Astrocyte of the spinal cord (primary cell): ENCODE measurements at regions not wholly inside any gene's neighbourhood (a gene's known extent, or its start where the extent isn't known, plus 50 kb on each side); places are given as distances from the start of the nearest gene placed in this dataset.

Experiments
- DNase-seq: peaks from one replicate; pipeline ENCODE4 v3.0.0; 2011; ENCODE audit warnings: low read depth, low spot score
- H3K4me3 ChIP-seq: 2 replicates; pipeline ENCODE4 v1.5.1; 2011; ENCODE audit warnings: low read depth, mild to moderate bottlenecking, low read length, moderate library complexity
- CTCF ChIP-seq: IDR thresholded peaks from 2 replicates; pipeline ENCODE4 v1.5.1; 2012; ENCODE audit warnings: low read depth, mild to moderate bottlenecking, low read length, inconsistent platforms
- in situ Hi-C: cut with HindIII; loops from 2 replicates; pipeline ENCODE4 v1.10.0; 2017; ENCODE audit warnings: low sequenced_read_pairs

GRCh38 chr2:107697385-107697784 is 129.3 kb upstream of the RGPD4 start:
- no peak for DNase-seq
- in situ Hi-C loops, result no loop called here
- no peak overlapping the region for H3K4me3 ChIP-seq
- TF ChIP-seq CTCF, result no peak

- in situ Hi-C loops, result no loop called here
- no peak for TF ChIP-seq CTCF
- DNase-seq, result peak; percentile 55
- H3K4me3 ChIP-seq, result no peak overlapping the region
These were observed 127.8 kb upstream of the RGPD4 start for GRCh38 chr2:107698861-107699260.

GRCh38 chr2:107700073-107700472 is 126.6 kb upstream of the RGPD4 start:
- in situ Hi-C loops, result no loop called here
- no peak for TF ChIP-seq CTCF
- no peak overlapping the region for H3K4me3 ChIP-seq
- no peak for DNase-seq

DNA sequence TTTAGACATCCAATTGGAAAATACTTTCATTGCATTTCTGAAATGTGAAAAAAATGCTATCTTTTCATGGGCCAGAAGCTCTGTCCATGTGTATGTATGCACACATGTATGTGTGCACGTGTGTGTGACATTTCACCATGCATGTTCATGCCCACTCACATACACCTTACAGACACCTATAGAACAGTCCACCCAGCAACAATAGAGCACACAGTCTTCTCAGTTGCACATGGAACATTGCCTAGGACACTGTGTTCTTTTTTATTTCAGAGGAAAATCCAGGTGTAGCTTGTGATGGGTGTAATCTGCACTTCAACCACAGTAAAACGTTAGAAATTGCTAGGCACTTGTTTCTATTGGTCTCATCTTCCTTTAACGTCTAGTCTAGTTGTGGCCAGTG is 114.8 kb upstream of the RGPD4 start:
- in situ Hi-C loops, result no loop called here
- H3K4me3 ChIP-seq, result no peak overlapping the region
- TF ChIP-seq CTCF, result no peak
- no peak for DNase-seq

GRCh38 chr2:107712857-107713256 is 113.8 kb upstream of the RGPD4 start:
- H3K4me3 ChIP-seq, result no peak overlapping the region
- no peak for DNase-seq
- no peak for TF ChIP-seq CTCF
- in situ Hi-C loops, result no loop called here

DNA sequence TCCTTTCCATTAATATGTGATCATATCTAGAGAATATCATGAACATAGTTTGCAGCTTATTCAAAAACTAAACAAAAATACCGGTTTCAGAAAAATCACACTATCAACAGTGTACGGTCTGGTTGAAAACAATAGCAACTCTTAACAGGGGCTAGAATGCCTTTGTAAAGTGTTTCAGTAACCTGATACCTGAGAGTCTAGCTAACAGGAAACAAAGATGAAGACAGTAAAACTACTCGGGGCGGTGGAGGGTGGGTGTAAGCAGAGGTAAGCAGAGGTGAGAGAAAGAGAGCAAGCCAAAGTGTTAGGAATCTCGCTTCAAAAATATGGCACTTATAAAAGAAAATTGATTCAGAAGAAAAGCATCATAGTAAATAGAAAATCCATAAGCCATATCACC is 109.0 kb upstream of the RGPD4 start:
- in situ Hi-C loops, result no loop called here
- no peak for TF ChIP-seq CTCF
- DNase-seq, result no peak

DNA sequence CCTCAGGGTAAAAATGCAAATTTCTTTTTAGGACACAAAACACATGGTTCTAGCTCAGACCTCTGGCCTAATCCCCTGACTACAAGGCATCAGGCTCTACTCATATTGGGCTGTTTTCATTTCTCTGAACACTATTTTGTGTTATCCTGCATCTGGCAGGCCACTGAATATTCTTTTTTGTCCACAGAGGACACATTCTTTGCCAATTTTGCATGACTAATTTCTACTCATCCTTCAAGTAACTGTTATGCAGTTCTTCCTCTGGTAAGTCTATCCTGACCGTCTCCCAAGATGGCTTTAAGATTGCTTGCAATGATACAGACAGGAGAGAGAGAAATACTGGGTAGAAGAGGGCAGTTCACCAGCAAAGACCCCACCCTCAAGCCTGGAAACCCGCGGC is 107.6 kb upstream of the RGPD4 start:
- in situ Hi-C loops, result no loop called here
- H3K4me3 ChIP-seq, result no peak overlapping the region
- no peak for DNase-seq
- TF ChIP-seq CTCF, result no peak

More for the DNA sequence above, 109.0 kb upstream of the RGPD4 start:
- H3K4me3 ChIP-seq, result no peak overlapping the region
